HG03521 (cell line): ENCODE measurements at regions not wholly inside any gene's neighbourhood (a gene's known extent, or its start where the extent isn't known, plus 50 kb on each side); places are given as distances from the start of the nearest gene placed in this dataset.
A peak's percentile ranks its signal among the peaks of the same experiment; 100 is the strongest.
"Not testable (repeated sequence)": the region's sequence is repeated elsewhere in the genome, so short reads cannot be mapped to it uniquely, and the experiment has no call there.

Source experiments
- ATAC-seq: cut with Tn5 transposase; IDR thresholded peaks from one replicate; pipeline ENCODE4 v1.9.1; 2021; ENCODE audit warnings: mild to moderate bottlenecking, moderate library complexity; ENCODE audit not compliant: unreplicated experiment

DNA sequence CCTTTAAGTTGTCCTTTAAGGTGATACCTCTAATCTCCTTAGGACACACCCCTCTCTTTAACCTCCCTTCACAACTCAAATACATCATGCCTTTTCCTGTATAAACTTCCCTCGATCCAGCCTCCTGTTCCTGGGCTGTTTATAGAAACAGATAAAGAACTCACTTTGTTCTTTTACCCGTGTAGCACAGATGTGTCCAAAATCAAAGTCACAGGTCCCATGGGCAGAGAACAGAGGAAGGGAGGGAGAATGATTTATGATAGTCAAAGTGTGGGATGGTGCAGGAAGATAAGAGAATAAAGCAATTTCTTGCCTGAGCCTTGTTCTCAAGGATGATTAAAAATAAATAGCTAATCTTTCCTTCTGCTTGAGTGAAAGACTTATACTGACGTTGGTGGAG lies 50.3 kb upstream of the CABCOCO1 start:
- ATAC-seq, result no peak

DNA sequence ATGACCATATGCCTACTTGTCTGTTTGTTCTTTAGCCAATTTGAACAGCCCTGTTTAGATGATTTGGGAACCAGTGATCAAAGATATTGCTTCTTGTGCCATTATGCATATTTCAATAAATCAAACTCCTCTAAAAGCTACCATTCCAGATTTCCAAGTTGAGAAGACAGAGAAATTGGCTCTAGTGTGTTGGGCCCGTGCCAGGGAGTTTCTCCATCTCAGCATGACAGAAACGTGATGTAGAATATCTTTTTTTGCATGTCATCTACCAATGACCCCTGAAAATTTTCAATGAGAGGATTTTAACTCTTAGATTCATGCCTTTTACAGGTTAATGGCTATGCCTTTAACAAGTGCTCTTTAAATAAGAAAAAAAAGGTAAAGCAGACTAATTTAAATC lies 50.7 kb upstream of the CABCOCO1 start:
- no peak for ATAC-seq

DNA sequence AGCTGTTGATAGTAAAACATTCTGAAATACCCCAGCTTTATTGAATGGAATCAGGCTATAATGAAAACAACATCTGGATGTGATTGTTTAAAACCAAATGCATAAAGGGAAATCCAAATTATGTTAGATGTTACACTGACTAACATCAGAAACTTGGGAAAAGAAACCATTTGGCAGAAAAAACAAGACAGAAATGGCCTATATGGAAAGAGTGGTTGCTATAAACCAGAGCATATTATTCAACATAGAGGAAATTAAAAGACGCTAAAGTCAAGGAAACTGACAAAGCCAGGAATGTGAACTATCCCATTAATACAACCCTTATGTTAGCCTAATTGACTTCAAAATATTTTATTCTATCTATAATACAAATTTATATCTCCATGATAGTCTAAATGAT lies 53.0 kb upstream of the CABCOCO1 start:
- ATAC-seq, result no peak

DNA sequence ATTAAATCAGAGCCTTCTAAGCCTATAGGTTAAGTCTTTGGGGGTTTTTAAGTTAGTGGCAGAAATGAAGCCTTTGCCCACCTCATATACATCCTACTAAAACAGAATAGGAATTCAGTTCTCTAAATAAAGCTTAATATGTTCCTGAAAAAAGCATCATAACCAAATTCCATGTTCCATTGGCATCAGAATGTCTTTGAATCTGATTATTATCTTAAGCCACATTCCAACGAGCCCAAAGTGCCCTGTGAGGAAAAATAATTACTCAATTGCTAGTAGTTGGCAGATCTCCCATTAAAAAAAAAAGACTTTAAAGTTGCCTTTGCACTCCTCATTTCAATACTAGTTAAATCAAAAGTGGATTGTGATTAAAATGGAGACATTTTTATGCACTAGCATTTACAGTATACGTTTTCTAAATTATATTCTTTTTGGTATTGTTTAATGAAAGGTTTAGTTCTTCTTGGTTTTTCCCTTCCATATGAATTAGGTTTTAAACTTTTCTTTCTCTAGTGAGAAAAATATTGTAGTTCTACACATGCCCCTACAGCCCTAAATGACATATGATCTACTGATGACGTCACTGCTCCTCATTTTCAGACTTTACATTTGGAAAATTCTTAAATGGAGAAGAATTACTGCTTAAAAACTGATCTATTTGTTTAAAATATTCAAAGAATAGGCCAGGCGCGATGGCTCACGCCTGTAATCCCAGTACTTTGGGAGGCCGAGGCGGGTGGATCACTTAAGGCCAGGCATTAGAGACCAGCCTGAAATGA lies 54.3 kb upstream of the CABCOCO1 start:
- ATAC-seq, result no peak

- no peak for ATAC-seq
These were observed 55.5 kb upstream of the CABCOCO1 start for GRCh38 chr10:61606959-61607907.

DNA sequence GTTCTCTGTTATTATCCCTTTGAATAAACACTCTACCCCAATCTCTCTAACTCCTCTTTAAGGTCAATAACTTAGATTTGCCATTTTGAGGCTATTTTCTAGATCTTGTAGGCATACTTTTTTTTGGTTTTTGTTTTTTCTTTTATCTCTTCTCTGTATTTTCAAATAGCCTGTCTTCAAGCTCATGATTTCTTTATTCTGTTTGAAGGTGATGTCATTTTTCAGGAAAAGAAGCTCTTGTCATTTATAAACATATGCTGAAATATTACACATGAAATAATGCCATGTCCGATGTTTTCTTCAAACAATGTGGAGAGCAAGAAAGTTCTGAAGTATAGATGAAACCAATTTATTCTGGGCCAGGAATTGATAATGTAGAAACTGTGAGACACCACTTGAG lies 57.5 kb upstream of the CABCOCO1 start:
- ATAC-seq, result no peak

DNA sequence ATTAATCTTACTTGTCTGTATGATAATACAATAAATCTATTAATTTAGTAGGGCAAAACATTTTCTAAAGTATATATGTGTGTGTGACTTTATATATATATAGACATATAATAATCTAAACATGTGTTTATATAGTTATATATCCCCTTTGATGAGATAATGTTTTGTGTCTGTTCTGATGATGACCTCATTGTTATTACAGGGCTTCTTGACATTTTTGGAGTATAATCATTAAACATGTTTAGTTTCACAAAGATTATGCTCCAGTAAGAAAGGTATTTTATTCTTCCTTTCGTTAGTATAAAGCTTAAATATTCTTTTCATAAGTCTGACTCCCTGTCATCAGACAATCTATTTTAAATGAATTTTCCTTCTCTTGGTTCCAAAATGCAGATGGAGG lies 62.3 kb upstream of the CABCOCO1 start:
- ATAC-seq, result no peak

DNA sequence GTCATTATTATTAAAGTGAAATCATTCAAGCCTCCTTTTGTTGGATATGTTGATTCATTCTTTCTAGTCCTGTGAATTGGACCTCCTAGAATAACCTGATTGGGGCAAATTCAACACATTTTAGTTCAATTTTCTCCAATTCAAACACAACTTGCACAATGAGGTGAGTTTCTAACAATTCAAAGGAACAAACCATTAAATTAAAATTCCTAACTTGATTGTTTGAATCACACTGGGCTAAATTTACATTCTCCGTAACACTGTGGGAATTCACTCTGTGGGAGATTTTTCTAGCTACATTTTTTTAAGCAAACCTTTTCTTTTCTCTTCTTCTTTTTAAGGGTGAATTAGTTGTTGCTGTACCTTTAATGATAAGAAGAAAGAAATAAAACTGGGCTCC lies 68.3 kb upstream of the CABCOCO1 start:
- ATAC-seq, result no peak

GRCh38 chr10:61592581-61592980 lies 70.1 kb upstream of the CABCOCO1 start:
- ATAC-seq, result peak; percentile 65

DNA sequence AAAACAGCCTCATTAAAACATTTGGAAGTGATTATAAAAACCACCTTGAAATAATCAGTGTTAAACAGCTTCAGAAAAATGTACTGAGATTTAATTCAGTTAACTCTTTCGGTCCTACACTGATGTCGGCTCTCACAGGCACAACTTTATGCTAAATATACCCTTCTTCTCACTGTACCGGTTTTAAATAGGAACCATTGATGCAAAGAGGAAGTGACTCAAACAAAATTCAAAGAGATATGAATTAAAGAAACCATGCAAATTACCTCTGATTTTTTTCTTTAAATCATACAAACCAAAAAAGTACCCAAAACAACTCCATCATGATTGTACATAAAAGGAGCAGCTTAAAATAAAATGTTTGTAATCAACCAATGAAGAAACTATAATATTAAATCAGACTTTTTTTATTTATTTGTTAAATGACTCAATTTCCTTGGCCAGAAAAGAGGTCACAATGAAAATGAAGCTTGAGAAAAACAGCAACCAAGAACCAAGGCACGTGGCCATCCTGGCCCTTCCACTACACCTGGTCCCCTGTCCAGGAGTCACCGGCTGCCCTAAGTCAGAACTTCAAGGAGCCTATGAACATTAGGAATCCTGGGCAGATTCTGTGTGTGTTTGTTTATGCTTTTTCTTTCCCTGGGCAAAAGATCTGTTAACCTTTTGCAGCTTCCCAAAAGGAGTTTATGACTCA lies 73.0 kb upstream of the CABCOCO1 start:
- no peak for ATAC-seq

DNA sequence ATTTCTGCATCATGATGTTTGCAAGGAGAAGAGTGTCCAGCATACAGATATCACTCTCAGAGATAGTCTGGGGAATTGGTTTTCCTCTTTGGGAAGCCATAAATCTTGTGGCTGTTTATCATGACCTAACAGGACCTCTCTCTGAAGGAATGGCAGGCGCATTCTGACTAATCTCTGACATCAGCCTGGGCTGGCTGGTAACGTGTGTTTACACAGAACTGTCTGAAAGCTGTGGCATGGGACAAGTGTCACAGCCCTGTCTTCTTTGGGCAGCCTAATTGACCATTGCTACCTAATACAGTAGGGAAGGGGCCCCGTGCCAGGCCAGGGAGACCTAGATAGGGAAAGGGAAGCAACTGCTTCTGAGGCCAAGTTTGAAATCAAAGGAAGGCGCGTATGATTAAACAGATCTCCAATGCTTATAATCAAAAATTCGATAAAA lies 73.9 kb upstream of the CABCOCO1 start:
- no peak for ATAC-seq

DNA sequence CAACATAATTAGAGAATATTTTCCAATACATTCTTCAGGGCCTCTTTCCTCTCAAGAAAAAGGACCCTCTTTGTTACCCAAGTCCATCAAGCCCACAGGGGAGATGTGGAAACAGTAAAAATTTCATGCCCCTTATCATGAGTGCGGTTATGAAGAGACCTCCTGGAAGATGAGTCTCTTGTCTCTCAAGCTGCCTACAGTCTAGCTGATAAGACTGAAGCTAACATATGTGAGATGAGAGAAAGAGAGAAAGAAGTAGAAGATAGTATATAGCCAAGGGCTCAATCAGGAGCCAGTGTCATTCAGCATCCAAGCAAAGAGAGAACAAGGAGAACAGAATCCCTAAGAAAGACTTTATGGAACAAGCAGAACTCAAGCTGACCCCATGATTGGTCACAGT lies 75.9 kb upstream of the CABCOCO1 start:
- ATAC-seq, result no peak

GRCh38 chr10:61580608-61581007 lies 82.1 kb upstream of the CABCOCO1 start:
- no peak for ATAC-seq

- ATAC-seq, result not testable (repeated sequence)
These were observed 92.5 kb upstream of the CABCOCO1 start for GRCh38 chr10:61570204-61570603.

DNA sequence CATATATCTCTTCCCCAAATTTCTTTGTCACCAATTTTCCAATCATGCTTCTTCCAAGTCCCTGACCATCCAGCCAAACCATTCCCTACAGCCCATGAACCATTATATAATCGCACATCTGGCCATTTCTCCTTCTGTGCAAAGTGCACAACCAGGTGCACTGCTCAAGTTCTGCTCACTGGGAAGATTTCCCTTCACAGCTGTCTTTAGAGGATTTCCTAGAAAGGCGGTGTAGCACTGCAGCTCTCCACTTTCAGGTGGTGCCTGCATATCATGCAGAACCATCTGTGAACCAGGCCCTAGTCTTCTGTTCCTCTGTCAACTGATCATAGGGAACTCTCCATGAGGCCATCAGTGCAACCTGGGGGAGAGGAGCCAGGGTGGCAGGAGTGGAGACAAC lies 95.0 kb upstream of the CABCOCO1 start:
- ATAC-seq, result no peak

GRCh38 chr10:61565819-61566560 lies 96.7 kb upstream of the CABCOCO1 start:
- ATAC-seq, result no peak

DNA sequence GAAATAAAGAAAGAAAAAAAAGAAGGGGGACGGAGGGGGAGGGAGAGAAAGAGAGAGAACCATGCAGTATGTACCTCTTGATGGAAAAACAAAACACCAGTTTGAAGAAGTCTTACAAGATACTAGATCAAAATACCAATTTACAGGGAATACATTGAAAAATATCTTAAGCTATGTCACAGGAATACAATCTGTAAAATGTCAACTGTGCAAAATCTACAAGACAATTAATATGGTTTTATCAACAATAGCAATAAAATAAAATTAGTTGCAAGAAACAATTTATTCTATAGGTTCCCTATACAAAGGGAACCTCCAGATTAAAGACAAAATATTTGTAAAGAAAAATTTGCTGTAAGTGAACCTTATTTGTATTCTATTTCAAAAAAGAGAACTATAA lies 98.3 kb upstream of the CABCOCO1 start:
- ATAC-seq, result no peak

GRCh38 chr10:61559615-61560014 lies 103.1 kb upstream of the CABCOCO1 start:
- no peak for ATAC-seq

- ATAC-seq, result no peak
These were observed 104.5 kb upstream of the CABCOCO1 start for GRCh38 chr10:61558188-61558587.

DNA sequence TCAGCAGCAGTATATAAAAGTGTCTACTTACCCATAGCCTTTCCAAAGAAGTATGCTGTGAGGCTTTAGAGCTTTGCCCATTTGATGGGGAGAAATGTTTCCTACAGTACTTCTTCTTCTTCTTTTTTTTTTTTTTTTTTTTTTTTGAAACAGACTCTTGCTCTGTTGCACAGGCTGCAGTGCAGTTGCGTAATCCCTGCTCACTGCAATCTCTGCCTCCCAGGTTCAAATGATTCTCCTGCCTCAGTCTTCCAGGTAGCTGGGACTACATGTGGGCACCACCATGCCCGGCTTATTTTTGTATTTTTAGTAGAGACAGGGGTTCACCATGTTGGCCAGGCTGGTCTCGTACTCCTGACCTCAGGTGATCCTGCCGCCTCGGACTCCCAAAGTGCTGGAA lies 101.7 kb upstream of the TMEM26 start:
- no peak for ATAC-seq

GRCh38 chr10:61549861-61550260 lies 96.7 kb upstream of the TMEM26 start:
- ATAC-seq, result no peak
